GM13976 (cell line): ENCODE measurements at regions not wholly inside any gene's neighbourhood (a gene's known extent, or its start where the extent isn't known, plus 50 kb on each side); places are given as distances from the start of the nearest gene placed in this dataset.
"Not testable (repeated sequence)": the region's sequence is repeated elsewhere in the genome, so short reads cannot be mapped to it uniquely, and the experiment has no call there.

Experiments
- DNase-seq: peaks from one replicate; pipeline ENCODE4 v3.0.0; 2012; ENCODE audit warnings: low spot score
- in situ Hi-C: fragments of 300-500 bp; cut with MboI; formaldehyde crosslinking; loops from one replicate; pipeline ENCODE4 v1.12.0; 2022; ENCODE audit warnings: low sequenced_read_pairs, mixed read lengths, inconsistent platforms; ENCODE audit not compliant: unreplicated experiment
- TF ChIP-seq, protein P1 (sequence below): IDR thresholded peaks from 2 replicates; pipeline ENCODE4 v1.5.1; 2012; ENCODE audit warnings: borderline replicate concordance, mild to moderate bottlenecking; ENCODE audit not compliant: insufficient read depth; ENCODE audit errors: extremely low read depth, missing control alignments, control extremely low read depth

GRCh38 chr18:38170845-38171244 lies 605.2 kb upstream of the CELF4 start:
- TF ChIP-seq, protein P1, sequence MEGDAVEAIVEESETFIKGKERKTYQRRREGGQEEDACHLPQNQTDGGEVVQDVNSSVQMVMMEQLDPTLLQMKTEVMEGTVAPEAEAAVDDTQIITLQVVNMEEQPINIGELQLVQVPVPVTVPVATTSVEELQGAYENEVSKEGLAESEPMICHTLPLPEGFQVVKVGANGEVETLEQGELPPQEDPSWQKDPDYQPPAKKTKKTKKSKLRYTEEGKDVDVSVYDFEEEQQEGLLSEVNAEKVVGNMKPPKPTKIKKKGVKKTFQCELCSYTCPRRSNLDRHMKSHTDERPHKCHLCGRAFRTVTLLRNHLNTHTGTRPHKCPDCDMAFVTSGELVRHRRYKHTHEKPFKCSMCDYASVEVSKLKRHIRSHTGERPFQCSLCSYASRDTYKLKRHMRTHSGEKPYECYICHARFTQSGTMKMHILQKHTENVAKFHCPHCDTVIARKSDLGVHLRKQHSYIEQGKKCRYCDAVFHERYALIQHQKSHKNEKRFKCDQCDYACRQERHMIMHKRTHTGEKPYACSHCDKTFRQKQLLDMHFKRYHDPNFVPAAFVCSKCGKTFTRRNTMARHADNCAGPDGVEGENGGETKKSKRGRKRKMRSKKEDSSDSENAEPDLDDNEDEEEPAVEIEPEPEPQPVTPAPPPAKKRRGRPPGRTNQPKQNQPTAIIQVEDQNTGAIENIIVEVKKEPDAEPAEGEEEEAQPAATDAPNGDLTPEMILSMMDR = no peak
- DNase-seq = no peak
- in situ Hi-C loops = no loop called here

DNA sequence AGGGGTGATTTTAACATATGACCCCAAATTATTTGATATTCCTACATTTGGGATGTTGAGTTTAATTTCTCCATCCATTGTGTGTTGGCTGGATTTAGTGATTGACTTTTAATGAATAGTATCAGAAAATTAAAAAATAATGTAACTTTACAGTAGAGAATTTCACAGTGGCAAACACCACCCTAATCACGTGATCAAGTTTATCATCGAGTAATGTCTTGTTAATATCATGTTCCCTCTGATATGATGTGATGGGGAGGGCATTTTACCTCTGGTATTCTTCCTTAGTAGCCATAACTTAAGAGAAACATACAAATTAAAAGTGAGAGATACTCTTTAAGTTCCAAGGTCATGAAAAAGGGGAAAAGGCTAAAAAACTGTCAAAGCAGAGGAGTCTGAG lies 602.0 kb upstream of the CELF4 start:
- in situ Hi-C loops = no loop called here
- TF ChIP-seq, protein P1 = no peak
- DNase-seq = no peak

GRCh38 chr18:38153116-38153515 lies 587.5 kb upstream of the CELF4 start:
- in situ Hi-C loops, DNase-seq: not testable (repeated sequence)

- in situ Hi-C loops = no loop called here
- TF ChIP-seq, protein P1 = no peak
- DNase-seq = no peak
Measured at GRCh38 chr18:38116716-38117115, 551.1 kb upstream of the CELF4 start.

GRCh38 chr18:38115201-38115600 lies 549.6 kb upstream of the CELF4 start:
- in situ Hi-C loops = no loop called here
- TF ChIP-seq, protein P1 = no peak
- no peak for DNase-seq

GRCh38 chr18:38087538-38087937 lies 521.9 kb upstream of the CELF4 start:
- no peak for DNase-seq
- in situ Hi-C loops = no loop called here
- TF ChIP-seq, protein P1 = no peak

- DNase-seq = no peak
- in situ Hi-C loops = no loop called here
- TF ChIP-seq, protein P1 = no peak
Measured at GRCh38 chr18:38081516-38081915, 515.9 kb upstream of the CELF4 start.
